T-helper 1 cell treated with Interleukin-12 subunit alpha and Interleukin-12 subunit beta and Interleukin-4 antibody, amounts not matched to agents 30 μg/mL and 1 μg/mL, for 36 hours (primary cell): ENCODE measurements at regions not wholly inside any gene's neighbourhood (a gene's known extent, or its start where the extent isn't known, plus 50 kb on each side); places are given as distances from the start of the nearest gene placed in this dataset.

ENCODE experiments used
- H3K27ac Mint-ChIP-seq: one replicate; pipeline ENCODE4 v1.8.0; 2021; ENCODE audit warnings: mild to moderate bottlenecking, mixed read lengths
- H3K27me3 Mint-ChIP-seq: one replicate; pipeline ENCODE4 v1.8.0; 2021; ENCODE audit warnings: low read depth, mixed read lengths
- H3K36me3 Mint-ChIP-seq: one replicate; pipeline ENCODE4 v1.8.0; 2021; ENCODE audit warnings: low read depth, mixed read lengths
- H3K4me1 Mint-ChIP-seq: one replicate; pipeline ENCODE4 v1.8.0; 2021; ENCODE audit warnings: low read depth, mixed read lengths
- H3K4me3 Mint-ChIP-seq: one replicate; pipeline ENCODE4 v1.8.0; 2021; ENCODE audit warnings: mild to moderate bottlenecking, moderate library complexity, mixed read lengths
- H3K9me3 Mint-ChIP-seq: one replicate; pipeline ENCODE4 v1.8.0; 2021; ENCODE audit warnings: mixed read lengths

GRCh38 chr14:65258391-65258790 is 154.1 kb upstream of the FUT8 start:
- Mint-ChIP-seq H3K36me3 (peaks cover 3% of the 10 kb centered on the region), H3K4me3 (no peak overlapping the region), H3K9me3 (peaks cover 13% of the 10 kb centered on the region), H3K27ac (no peak overlapping the region), H3K4me1 (peaks cover 10% of the 10 kb centered on the region), H3K27me3 (peaks cover 5% of the 10 kb centered on the region)

GRCh38 chr14:65259000-65259399 is 153.5 kb upstream of the FUT8 start:
- H3K36me3 Mint-ChIP-seq, result peaks cover 3% of the 10 kb centered on the region
- peaks cover 13% of the 10 kb centered on the region for H3K9me3 Mint-ChIP-seq
- no peak overlapping the region for H3K4me3 Mint-ChIP-seq
- peaks cover 5% of the 10 kb centered on the region for H3K27me3 Mint-ChIP-seq
- H3K27ac Mint-ChIP-seq, result no peak overlapping the region
- H3K4me1 Mint-ChIP-seq, result peaks cover 10% of the 10 kb centered on the region

- H3K4me1 Mint-ChIP-seq, result peaks cover 4% of the 10 kb centered on the region
Observed at GRCh38 chr14:65260786-65261185, 151.7 kb upstream of the FUT8 start.

GRCh38 chr14:65261425-65261920 is 151.1 kb upstream of the FUT8 start:
- peaks cover 3% of the 10 kb centered on the region for H3K36me3 Mint-ChIP-seq
- peaks cover 13% of the 10 kb centered on the region for H3K9me3 Mint-ChIP-seq
- H3K4me3 Mint-ChIP-seq, result no peak overlapping the region
- peaks cover 5% of the 10 kb centered on the region for H3K27me3 Mint-ChIP-seq
- peaks cover 4% of the 10 kb centered on the region for H3K4me1 Mint-ChIP-seq
- no peak overlapping the region for H3K27ac Mint-ChIP-seq

More at GRCh38 chr14:65260786-65261185, 151.7 kb upstream of the FUT8 start:
- Mint-ChIP-seq H3K9me3 (peaks cover 13% of the 10 kb centered on the region), H3K4me3 (no peak overlapping the region), H3K27me3 (peaks cover 5% of the 10 kb centered on the region), H3K27ac (no peak overlapping the region), H3K36me3 (peaks cover 3% of the 10 kb centered on the region)

- H3K9me3 Mint-ChIP-seq, result peaks cover 13% of the 10 kb centered on the region
- H3K4me3 Mint-ChIP-seq, result no peak overlapping the region
- H3K4me1 Mint-ChIP-seq, result peaks cover 4% of the 10 kb centered on the region
- H3K27me3 Mint-ChIP-seq, result peaks cover 5% of the 10 kb centered on the region
- no peak overlapping the region for H3K27ac Mint-ChIP-seq
- H3K36me3 Mint-ChIP-seq, result peaks cover 3% of the 10 kb centered on the region
Observed at GRCh38 chr14:65261946-65262345, 150.6 kb upstream of the FUT8 start.

- H3K4me3 Mint-ChIP-seq, result no peak overlapping the region
- H3K36me3 Mint-ChIP-seq, result peaks cover 3% of the 10 kb centered on the region
- H3K27ac Mint-ChIP-seq, result no peak overlapping the region
- peaks cover 5% of the 10 kb centered on the region for H3K4me1 Mint-ChIP-seq
- peaks cover 5% of the 10 kb centered on the region for H3K27me3 Mint-ChIP-seq
- H3K9me3 Mint-ChIP-seq, result peaks cover 13% of the 10 kb centered on the region
Observed at GRCh38 chr14:65263177-65263788, 149.2 kb upstream of the FUT8 start.

GRCh38 chr14:65267856-65268255 is 144.7 kb upstream of the FUT8 start:
- Mint-ChIP-seq H3K27me3 (no peaks in the 10 kb centered on the region), H3K4me1 (peaks cover 9% of the 10 kb centered on the region), H3K36me3 (peaks cover 2% of the 10 kb centered on the region), H3K9me3 (no peaks in the 10 kb centered on the region), H3K27ac (no peak overlapping the region), H3K4me3 (no peak overlapping the region)

GRCh38 chr14:65268594-65268993 is 143.9 kb upstream of the FUT8 start:
- no peak overlapping the region for H3K4me3 Mint-ChIP-seq
- H3K27me3 Mint-ChIP-seq, result no peaks in the 10 kb centered on the region
- peaks cover 2% of the 10 kb centered on the region for H3K36me3 Mint-ChIP-seq
- H3K4me1 Mint-ChIP-seq, result peaks cover 9% of the 10 kb centered on the region
- H3K9me3 Mint-ChIP-seq, result no peaks in the 10 kb centered on the region
- no peak overlapping the region for H3K27ac Mint-ChIP-seq

GRCh38 chr14:65269732-65270131 is 142.8 kb upstream of the FUT8 start:
- H3K4me3 Mint-ChIP-seq, result no peak overlapping the region
- H3K4me1 Mint-ChIP-seq, result peaks cover 11% of the 10 kb centered on the region
- no peak overlapping the region for H3K27ac Mint-ChIP-seq
- H3K27me3 Mint-ChIP-seq, result no peaks in the 10 kb centered on the region
- H3K36me3 Mint-ChIP-seq, result peaks cover 2% of the 10 kb centered on the region
- H3K9me3 Mint-ChIP-seq, result no peaks in the 10 kb centered on the region

GRCh38 chr14:65277027-65277426 is 135.5 kb upstream of the FUT8 start:
- no peak overlapping the region for H3K27ac Mint-ChIP-seq
- no peaks in the 10 kb centered on the region for H3K9me3 Mint-ChIP-seq
- H3K4me1 Mint-ChIP-seq, result peaks cover 10% of the 10 kb centered on the region
- H3K27me3 Mint-ChIP-seq, result no peaks in the 10 kb centered on the region
- peaks cover 1% of the 10 kb centered on the region for H3K36me3 Mint-ChIP-seq
- no peak overlapping the region for H3K4me3 Mint-ChIP-seq

- no peaks in the 10 kb centered on the region for H3K9me3 Mint-ChIP-seq
- no peak overlapping the region for H3K4me3 Mint-ChIP-seq
- no peaks in the 10 kb centered on the region for H3K27me3 Mint-ChIP-seq
- H3K36me3 Mint-ChIP-seq, result peaks cover 1% of the 10 kb centered on the region
- peaks cover 17% of the 10 kb centered on the region for H3K4me1 Mint-ChIP-seq
- no peak overlapping the region for H3K27ac Mint-ChIP-seq
Observed at GRCh38 chr14:65277580-65278270, 134.8 kb upstream of the FUT8 start.

- Mint-ChIP-seq H3K4me3 (no peak overlapping the region), H3K4me1 (peaks cover 26% of the 10 kb centered on the region)
Observed at GRCh38 chr14:65278589-65278988, 133.9 kb upstream of the FUT8 start.

GRCh38 chr14:65279510-65279909 is 133.0 kb upstream of the FUT8 start:
- Mint-ChIP-seq H3K27me3 (no peaks in the 10 kb centered on the region), H3K9me3 (no peaks in the 10 kb centered on the region), H3K4me1 (peaks cover 29% of the 10 kb centered on the region), H3K27ac (no peak overlapping the region), H3K36me3 (peaks cover 1% of the 10 kb centered on the region), H3K4me3 (no peak overlapping the region)

More at GRCh38 chr14:65278589-65278988, 133.9 kb upstream of the FUT8 start:
- H3K9me3 Mint-ChIP-seq, result no peaks in the 10 kb centered on the region
- H3K27me3 Mint-ChIP-seq, result no peaks in the 10 kb centered on the region
- H3K27ac Mint-ChIP-seq, result no peak overlapping the region
- H3K36me3 Mint-ChIP-seq, result peaks cover 1% of the 10 kb centered on the region

GRCh38 chr14:65279958-65280357 is 132.6 kb upstream of the FUT8 start:
- H3K4me3 Mint-ChIP-seq, result no peak overlapping the region
- no peak overlapping the region for H3K27ac Mint-ChIP-seq
- peaks cover 32% of the 10 kb centered on the region for H3K4me1 Mint-ChIP-seq
- no peaks in the 10 kb centered on the region for H3K9me3 Mint-ChIP-seq
- peaks cover 1% of the 10 kb centered on the region for H3K36me3 Mint-ChIP-seq
- no peaks in the 10 kb centered on the region for H3K27me3 Mint-ChIP-seq

- Mint-ChIP-seq H3K27ac (no peak overlapping the region), H3K9me3 (no peaks in the 10 kb centered on the region), H3K4me1 (peaks cover 33% of the 10 kb centered on the region), H3K36me3 (no peaks in the 10 kb centered on the region), H3K4me3 (no peak overlapping the region), H3K27me3 (no peaks in the 10 kb centered on the region)
Observed at GRCh38 chr14:65280653-65281052, 131.9 kb upstream of the FUT8 start.
